ENCODE measurements at regions not wholly inside any gene's neighbourhood (a gene's known extent, or its start where the extent isn't known, plus 50 kb on each side); places are given as distances from the start of the nearest gene placed in this dataset.

DNA sequence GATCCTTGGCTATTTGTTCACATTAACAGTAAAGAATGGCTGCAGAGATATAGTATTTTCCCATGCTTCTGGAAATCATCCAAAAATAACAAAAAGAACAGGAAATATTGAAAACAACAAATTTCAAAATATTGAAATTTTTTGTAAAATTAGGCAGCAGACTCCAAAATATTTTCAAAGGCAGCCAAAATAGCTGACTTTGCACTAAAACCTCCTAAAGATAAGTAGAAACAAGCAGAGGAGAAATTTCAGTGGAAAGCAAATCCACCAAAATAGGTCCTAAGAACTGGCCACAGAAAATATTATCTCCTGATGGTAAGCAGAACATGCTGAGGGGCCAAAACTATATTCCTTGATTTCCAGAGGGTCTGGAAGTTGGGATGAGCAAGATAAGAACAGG is 456.3 kb upstream of the DMAC1 start:
- H3K4me1 ChIP-seq = no peaks in the 10 kb centered on the region
- no peak overlapping the region for H3K27ac ChIP-seq
- H3K27me3 ChIP-seq = no peaks in the 10 kb centered on the region
- TF ChIP-seq, protein P1, sequence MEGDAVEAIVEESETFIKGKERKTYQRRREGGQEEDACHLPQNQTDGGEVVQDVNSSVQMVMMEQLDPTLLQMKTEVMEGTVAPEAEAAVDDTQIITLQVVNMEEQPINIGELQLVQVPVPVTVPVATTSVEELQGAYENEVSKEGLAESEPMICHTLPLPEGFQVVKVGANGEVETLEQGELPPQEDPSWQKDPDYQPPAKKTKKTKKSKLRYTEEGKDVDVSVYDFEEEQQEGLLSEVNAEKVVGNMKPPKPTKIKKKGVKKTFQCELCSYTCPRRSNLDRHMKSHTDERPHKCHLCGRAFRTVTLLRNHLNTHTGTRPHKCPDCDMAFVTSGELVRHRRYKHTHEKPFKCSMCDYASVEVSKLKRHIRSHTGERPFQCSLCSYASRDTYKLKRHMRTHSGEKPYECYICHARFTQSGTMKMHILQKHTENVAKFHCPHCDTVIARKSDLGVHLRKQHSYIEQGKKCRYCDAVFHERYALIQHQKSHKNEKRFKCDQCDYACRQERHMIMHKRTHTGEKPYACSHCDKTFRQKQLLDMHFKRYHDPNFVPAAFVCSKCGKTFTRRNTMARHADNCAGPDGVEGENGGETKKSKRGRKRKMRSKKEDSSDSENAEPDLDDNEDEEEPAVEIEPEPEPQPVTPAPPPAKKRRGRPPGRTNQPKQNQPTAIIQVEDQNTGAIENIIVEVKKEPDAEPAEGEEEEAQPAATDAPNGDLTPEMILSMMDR (IDR thresholded peaks at IDR 0.05) = no peak
- TF ChIP-seq POLR2A (IDR thresholded peaks at IDR 0.05) = no peak
- DNase-seq = no peak
- H3K4me3 ChIP-seq = no peak overlapping the region
- intact Hi-C loops (cut with DNase I) = no loop called here
- no peaks in the 10 kb centered on the region for H3K9me3 ChIP-seq
- no peak for ATAC-seq
- H3K36me3 ChIP-seq (replicated peaks in 1 of 2; ENCODE audit: insufficient read depth in 1 of 2, low read depth in 2 of 2) = no peaks in the 10 kb centered on the region

DNA sequence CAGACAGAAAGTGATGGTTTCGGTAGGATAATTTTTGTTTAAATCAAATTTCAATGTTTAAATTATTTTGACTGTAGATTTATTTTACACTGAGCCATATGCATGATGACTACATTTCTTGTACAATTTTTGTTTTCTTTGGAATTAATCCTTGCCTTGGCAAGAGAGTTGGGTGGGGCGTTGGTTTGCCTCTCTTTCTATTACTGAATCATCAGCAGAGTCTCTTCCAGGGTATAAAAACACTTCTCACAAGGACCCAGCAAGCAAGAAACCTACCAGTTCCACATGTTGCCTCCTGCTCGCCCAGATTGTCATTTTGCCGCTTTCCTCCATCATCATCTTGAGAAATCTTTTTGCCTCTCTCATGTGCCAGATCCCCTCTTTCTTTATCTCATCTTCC is 455.0 kb upstream of the DMAC1 start:
- ATAC-seq (no peak), DNase-seq (no peak)
- H3K36me3 ChIP-seq (replicated peaks in 1 of 2; ENCODE audit: insufficient read depth in 1 of 2, low read depth in 2 of 2) = no peaks in the 10 kb centered on the region
- no peaks in the 10 kb centered on the region for H3K27me3 ChIP-seq
- intact Hi-C loops (cut with DNase I) = no loop called here
- H3K4me3 ChIP-seq = no peak overlapping the region
- WGBS, 2 donors = 88 to 90% methylated on average over 4 of the region's 4 CpGs
- H3K27ac ChIP-seq = no peak overlapping the region
- no peak for TF ChIP-seq POLR2A (IDR thresholded peaks at IDR 0.05)
- TF ChIP-seq, protein P1 (IDR thresholded peaks at IDR 0.05) = no peak
- H3K4me1 ChIP-seq = no peaks in the 10 kb centered on the region
- no peaks in the 10 kb centered on the region for H3K9me3 ChIP-seq

DNA sequence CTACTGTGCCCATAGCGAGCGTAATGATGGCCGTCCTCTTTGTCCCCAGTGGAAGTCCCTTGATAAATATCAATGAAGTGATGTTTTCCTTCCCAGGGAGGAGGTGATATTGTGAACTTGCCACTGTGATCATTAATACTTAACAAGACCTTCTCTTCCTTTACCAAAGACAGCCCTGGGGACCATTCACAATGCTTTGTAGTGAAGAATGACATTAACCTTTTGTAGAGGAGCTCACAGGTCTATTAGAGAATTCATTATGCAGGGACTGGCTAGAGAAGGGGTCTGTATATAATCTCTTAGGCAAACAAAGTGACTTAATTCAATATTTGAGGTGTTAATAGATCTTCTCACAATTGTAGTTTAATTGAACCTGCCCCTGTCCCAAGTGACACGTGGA is 452.9 kb upstream of the DMAC1 start:
- Histone ChIP-seq H3K4me3 (no peak overlapping the region), H3K36me3 (replicated peaks in 1 of 2; ENCODE audit: insufficient read depth in 1 of 2, low read depth in 2 of 2) (no peaks in the 10 kb centered on the region), H3K27me3 (no peaks in the 10 kb centered on the region), H3K9me3 (no peaks in the 10 kb centered on the region), H3K27ac (no peak overlapping the region), H3K4me1 (no peaks in the 10 kb centered on the region)
- no peak for TF ChIP-seq POLR2A (IDR thresholded peaks at IDR 0.05)
- TF ChIP-seq, protein P1 (IDR thresholded peaks at IDR 0.05) = no peak
- ATAC-seq (no peak), DNase-seq (no peak)
- WGBS, 2 donors = 93% methylated on average over 4 of the region's 4 CpGs
- intact Hi-C loops (cut with DNase I) = no loop called here

DNA sequence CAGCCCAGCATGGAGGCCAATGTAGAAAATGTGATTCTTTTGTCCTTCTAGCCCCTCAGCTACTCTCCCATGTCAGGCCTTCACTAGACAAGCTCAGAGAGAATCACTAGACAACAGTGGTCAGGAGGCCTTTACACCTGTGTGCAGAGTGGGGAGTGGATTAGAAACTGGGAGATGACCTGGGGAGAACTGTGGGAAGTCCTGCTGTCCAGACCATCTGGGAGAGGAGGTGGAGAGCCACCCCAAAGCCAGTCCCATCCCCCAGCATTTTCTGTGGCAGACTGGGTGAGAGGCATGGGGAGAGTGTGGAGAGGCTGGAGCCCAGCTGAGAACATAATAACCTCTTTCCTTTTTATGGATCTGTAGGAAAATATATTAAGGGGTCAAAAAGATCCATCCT is 452.0 kb upstream of the DMAC1 start:
- no peaks in the 10 kb centered on the region for H3K36me3 ChIP-seq (replicated peaks in 1 of 2; ENCODE audit: insufficient read depth in 1 of 2, low read depth in 2 of 2)
- ATAC-seq (no peak), DNase-seq (no peak)
- H3K4me3 ChIP-seq = no peak overlapping the region
- TF ChIP-seq, protein P1 (IDR thresholded peaks at IDR 0.05) = no peak
- TF ChIP-seq POLR2A (IDR thresholded peaks at IDR 0.05) = no peak
- H3K4me1 ChIP-seq = no peaks in the 10 kb centered on the region
- intact Hi-C loops (cut with DNase I) = no loop called here
- no peaks in the 10 kb centered on the region for H3K9me3 ChIP-seq
- H3K27ac ChIP-seq = no peak overlapping the region
- no peaks in the 10 kb centered on the region for H3K27me3 ChIP-seq

DNA sequence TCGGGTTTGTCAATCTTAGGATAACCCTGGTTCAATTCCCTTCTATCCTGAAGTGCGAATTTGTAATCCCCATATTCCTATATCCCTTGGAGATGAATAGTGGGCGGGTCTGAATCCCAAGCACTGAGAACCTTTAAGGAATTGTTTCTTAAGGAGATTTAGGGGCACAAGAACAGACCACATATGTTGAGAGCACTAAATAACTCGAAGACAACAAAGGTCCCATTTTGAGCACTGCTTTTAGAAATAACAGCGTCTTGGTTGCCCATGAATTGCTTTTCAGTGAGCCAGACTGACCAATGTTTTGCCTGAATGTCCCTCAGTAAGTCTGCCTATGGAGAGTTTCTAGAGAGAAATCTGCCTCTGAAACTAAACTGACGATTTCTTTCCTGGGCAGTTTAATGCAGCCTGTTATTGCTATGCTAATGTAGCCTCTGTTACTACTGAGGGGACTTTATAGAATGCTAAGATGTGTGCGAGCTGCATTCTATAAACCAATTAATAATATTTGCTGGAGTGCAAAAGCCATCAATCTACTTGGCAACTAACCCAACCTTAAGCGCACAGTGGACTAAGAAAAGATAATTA is 445.0 kb upstream of the DMAC1 start:
- H3K27me3 ChIP-seq = no peaks in the 10 kb centered on the region
- intact Hi-C loops (cut with DNase I) = no loop called here

More for the DNA sequence above, 445.0 kb upstream of the DMAC1 start:
- Histone ChIP-seq H3K4me1 (no peaks in the 10 kb centered on the region), H3K9me3 (no peaks in the 10 kb centered on the region), H3K36me3 (replicated peaks in 1 of 2; ENCODE audit: insufficient read depth in 1 of 2, low read depth in 2 of 2) (no peaks in the 10 kb centered on the region), H3K4me3 (no peak overlapping the region), H3K27ac (no peak overlapping the region)
- ATAC-seq = no peak
- 84 to 85% methylated on average over 8 of the region's 8 CpGs for WGBS, 2 donors
- TF ChIP-seq POLR2A (IDR thresholded peaks at IDR 0.05) = no peak
- TF ChIP-seq, protein P1 (IDR thresholded peaks at IDR 0.05) = no peak
- no peak for DNase-seq

Data from body of pancreas (tissue), 4 donors.